ENCODE measurements at regions not wholly inside any gene's neighbourhood (a gene's known extent, or its start where the extent isn't known, plus 50 kb on each side); places are given as distances from the start of the nearest gene placed in this dataset.
A peak's percentile ranks its signal among the peaks of the same experiment; 100 is the strongest.

DNA sequence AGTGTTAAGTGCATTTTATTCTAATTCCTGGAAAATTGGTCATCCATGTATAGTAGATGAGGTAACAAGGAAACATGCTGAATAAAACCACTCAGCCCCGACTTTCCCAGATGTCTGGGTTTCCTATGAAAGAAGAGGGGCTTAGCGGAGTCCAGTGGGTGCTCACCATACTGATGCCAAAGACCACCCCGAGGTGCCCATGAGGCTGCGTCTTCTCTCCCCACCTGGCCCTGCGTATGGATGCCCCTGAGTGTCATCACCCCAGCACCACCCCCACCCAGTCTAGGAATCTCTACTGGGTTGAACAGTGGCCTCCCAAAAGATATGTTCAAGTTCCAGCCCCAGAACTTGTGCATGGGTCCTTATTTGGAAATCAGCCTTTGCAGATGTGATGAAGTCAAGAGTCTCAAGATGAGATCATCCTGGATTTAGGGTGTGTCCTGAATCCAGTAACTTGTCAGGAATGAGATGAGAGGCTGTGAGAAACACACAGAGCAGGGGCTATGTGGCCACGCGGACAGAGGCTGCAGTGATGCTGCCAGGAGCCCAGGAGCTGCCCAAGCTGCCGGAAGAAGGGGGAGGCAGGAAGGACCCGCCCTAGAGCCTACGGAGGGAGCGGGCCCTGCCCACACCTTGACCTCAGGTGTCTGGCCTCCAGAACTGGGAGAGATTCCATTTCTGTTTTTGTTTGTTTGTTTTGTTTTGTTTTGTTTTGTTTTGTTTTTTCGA lies 124.6 kb upstream of the CDH4 start:
- no peak for TF ChIP-seq CTCF (conservative IDR thresholded peaks at IDR 0.05; ENCODE audit: low read length)
- peak; percentile 78 for DNase-seq (ENCODE audit: low read depth)

DNA sequence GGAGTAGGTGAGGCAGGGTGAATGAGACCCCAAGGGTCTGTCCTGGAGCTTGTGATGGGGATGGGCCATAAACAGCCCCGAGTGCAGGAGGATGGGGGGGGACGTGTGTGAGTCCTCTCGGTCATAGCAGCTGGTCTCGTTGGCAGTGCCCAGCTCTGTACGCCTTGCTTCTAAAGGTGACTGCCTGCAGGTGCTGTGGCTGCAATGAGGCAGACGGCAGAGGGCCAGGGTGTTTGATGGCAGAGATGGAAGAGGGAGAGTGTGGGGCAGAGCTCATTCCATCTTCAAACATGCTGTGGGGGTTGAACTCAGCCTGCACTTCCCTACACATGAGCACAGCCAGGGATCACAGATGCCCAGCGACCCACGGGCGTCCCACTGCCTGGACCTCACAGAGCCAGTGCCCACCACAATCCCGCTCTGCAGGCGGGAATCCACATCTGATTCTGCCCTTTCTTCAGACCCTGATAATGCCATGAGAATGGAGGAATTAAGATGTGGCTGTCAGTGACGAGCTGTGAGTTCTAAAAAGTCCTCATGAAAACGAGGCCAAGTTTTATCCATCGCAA lies 123.3 kb upstream of the CDH4 start:
- no peak for DNase-seq (ENCODE audit: low read depth)
- no peak for TF ChIP-seq CTCF (conservative IDR thresholded peaks at IDR 0.05; ENCODE audit: low read length)
- no peak overlapping the region for H3K4me3 ChIP-seq (ENCODE audit: low read length)

More for the DNA sequence above, 124.6 kb upstream of the CDH4 start:
- no peak overlapping the region for H3K4me3 ChIP-seq (ENCODE audit: low read length)

- DNase-seq (ENCODE audit: low read depth) = no peak
- no peak for TF ChIP-seq CTCF (conservative IDR thresholded peaks at IDR 0.05; ENCODE audit: low read length)
- H3K4me3 ChIP-seq (ENCODE audit: low read length) = no peak overlapping the region
Observed at GRCh38 chr20:61129311-61129710, 122.8 kb upstream of the CDH4 start.

GRCh38 chr20:61130156-61130555 lies 121.9 kb upstream of the CDH4 start:
- DNase-seq (ENCODE audit: low read depth) = no peak
- no peak overlapping the region for H3K4me3 ChIP-seq (ENCODE audit: low read length)

GRCh38 chr20:61131944-61132343 lies 120.1 kb upstream of the CDH4 start:
- no peak for TF ChIP-seq CTCF (conservative IDR thresholded peaks at IDR 0.05; ENCODE audit: low read length)
- DNase-seq (ENCODE audit: low read depth) = no peak
- H3K4me3 ChIP-seq (ENCODE audit: low read length) = no peak overlapping the region

More at GRCh38 chr20:61130156-61130555, 121.9 kb upstream of the CDH4 start:
- TF ChIP-seq CTCF (conservative IDR thresholded peaks at IDR 0.05; ENCODE audit: low read length) = no peak

DNA sequence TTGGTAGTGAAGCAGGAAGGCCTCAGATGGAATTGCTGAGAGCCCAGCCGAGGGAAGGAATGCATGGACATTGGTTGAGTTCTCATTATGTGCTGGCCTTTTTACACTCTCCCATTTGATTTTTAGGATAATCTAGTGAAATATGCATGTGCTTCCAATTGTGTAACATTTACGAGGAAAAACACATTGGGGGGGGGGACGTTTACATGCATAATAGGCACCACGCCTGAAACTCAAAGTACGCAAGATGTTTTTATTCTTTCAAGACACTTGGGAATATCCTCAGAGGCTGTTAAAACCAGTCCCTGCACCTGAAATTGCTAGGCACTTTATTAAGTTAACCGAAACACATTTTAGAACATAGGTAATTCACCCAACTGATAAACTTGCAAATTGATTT lies 118.5 kb upstream of the CDH4 start:
- TF ChIP-seq CTCF (conservative IDR thresholded peaks at IDR 0.05; ENCODE audit: low read length) = no peak
- H3K4me3 ChIP-seq (ENCODE audit: low read length) = no peak overlapping the region
- no peak for DNase-seq (ENCODE audit: low read depth)

Measured in AG10803 (cell line).